OCI-LY1 (cell line): ENCODE measurements at regions not wholly inside any gene's neighbourhood (a gene's known extent, or its start where the extent isn't known, plus 50 kb on each side); places are given as distances from the start of the nearest gene placed in this dataset.

Experiments
- H2AFZ ChIP-seq: fragments of 200-600 bp; sonication (generic), shearing (Covaris generic); 2 replicates; pipeline ENCODE4 v1.6.0; 2014; ENCODE audit warnings: antibody characterized with exemption, mild to moderate bottlenecking, low read length
- H3F3A ChIP-seq: fragments of 200-600 bp; sonication (generic), shearing (Covaris generic); 2 replicates; pipeline ENCODE4 v1.6.0; 2014; ENCODE audit warnings: mild to moderate bottlenecking, antibody characterized with exemption, low read length, moderate library complexity; ENCODE audit not compliant: insufficient read depth
- H3K27ac ChIP-seq: fragments of 200-600 bp; sonication (generic); 2 replicates; pipeline ENCODE4 v1.5.1; 2014; ENCODE audit warnings: low read length, mixed run types, mild to moderate bottlenecking, low read depth; ENCODE audit not compliant: poor library complexity, severe bottlenecking
- H3K27me3 ChIP-seq: fragments of 200-600 bp; sonication (generic); 2 replicates; pipeline ENCODE4 v1.6.0; 2014; ENCODE audit warnings: antibody characterized with exemption, mild to moderate bottlenecking, low read length, moderate library complexity; ENCODE audit not compliant: insufficient read depth
- H3K36me3 ChIP-seq: fragments of 200-600 bp; sonication (generic); 2 replicates; pipeline ENCODE4 v1.6.1; 2014; ENCODE audit warnings: mild to moderate bottlenecking, antibody characterized with exemption, low read length, moderate library complexity, mixed read lengths; ENCODE audit not compliant: insufficient read depth
- H3K4me1 ChIP-seq: fragments of 200-600 bp; sonication (generic); 2 replicates; pipeline ENCODE4 v1.5.1; 2014; ENCODE audit warnings: mild to moderate bottlenecking, low read length, moderate library complexity; ENCODE audit not compliant: insufficient read depth, severe bottlenecking
- H3K4me2 ChIP-seq: fragments of 200-600 bp; sonication (generic), shearing (Covaris generic); 2 replicates; pipeline ENCODE4 v1.6.1; 2014; ENCODE audit warnings: low read length
- H3K4me3 ChIP-seq: fragments of 200-600 bp; sonication (generic); 2 replicates; pipeline ENCODE4 v1.5.1; 2014; ENCODE audit warnings: low read length, low read depth, mild to moderate bottlenecking, mixed read lengths; ENCODE audit not compliant: poor library complexity, severe bottlenecking
- H3K79me2 ChIP-seq: fragments of 200-600 bp; shearing (Covaris generic); 2 replicates; pipeline ENCODE4 v1.6.1; 2016; ENCODE audit warnings: mixed run types, low read length, mixed read lengths; ENCODE audit not compliant: insufficient read depth
- H3K9ac ChIP-seq: fragments of 200-600 bp; sonication (generic), shearing (Covaris generic); 2 replicates; pipeline ENCODE4 v1.6.1; 2014; ENCODE audit warnings: mild to moderate bottlenecking, low read length, mixed read lengths
- H3K9me2 ChIP-seq: fragments of 200-600 bp; sonication (generic), shearing (Covaris generic); 2 replicates; pipeline ENCODE4 v1.6.1; 2014; ENCODE audit warnings: low read depth, mild to moderate bottlenecking, low read length, mixed read lengths
- H3K9me3 ChIP-seq: fragments of 200-600 bp; shearing (Covaris generic); 2 replicates; pipeline ENCODE4 v1.6.1; 2014; ENCODE audit warnings: low read length, mixed read lengths
- H4K20me1 ChIP-seq: fragments of 200-600 bp; sonication (generic), shearing (Covaris generic); 2 replicates; pipeline ENCODE4 v1.6.0; 2016; ENCODE audit warnings: mild to moderate bottlenecking, low read length; ENCODE audit not compliant: insufficient read depth
- CTCF ChIP-seq: fragments of 200-600 bp; sonication (generic), shearing (Covaris generic); IDR thresholded peaks from 2 replicates; pipeline ENCODE4 v1.5.1; 2017; ENCODE audit warnings: mild to moderate bottlenecking, antibody characterized with exemption, low read length, moderate library complexity, mixed read lengths
- EZH2 ChIP-seq: fragments of 200-600 bp; sonication (generic), shearing (Covaris generic); IDR thresholded peaks from 2 replicates; pipeline ENCODE4 v1.8.0; 2017; ENCODE audit warnings: borderline replicate concordance, mixed run types, mild to moderate bottlenecking, antibody characterized with exemption, low read length, moderate library complexity, mixed read lengths

- Histone ChIP-seq H3K27ac (no peak overlapping the region), H3K27me3 (no peaks in the 10 kb centered on the region), H3K4me2 (no peak overlapping the region), H3K9me2 (no peaks in the 10 kb centered on the region), H3K36me3 (no peaks in the 10 kb centered on the region), H3K79me2 (no peaks in the 10 kb centered on the region), H3F3A (no peaks in the 10 kb centered on the region), H4K20me1 (no peaks in the 10 kb centered on the region), H3K4me3 (no peak overlapping the region), H3K9ac (no peak overlapping the region), H2AFZ (no peak overlapping the region), H3K4me1 (peaks cover 26% of the 10 kb centered on the region), H3K9me3 (no peaks in the 10 kb centered on the region)
- TF ChIP-seq EZH2 (no peak), CTCF (no peak)
These were observed 129.5 kb upstream of the PELI1 start for GRCh38 chr2:64273524-64274398.

DNA sequence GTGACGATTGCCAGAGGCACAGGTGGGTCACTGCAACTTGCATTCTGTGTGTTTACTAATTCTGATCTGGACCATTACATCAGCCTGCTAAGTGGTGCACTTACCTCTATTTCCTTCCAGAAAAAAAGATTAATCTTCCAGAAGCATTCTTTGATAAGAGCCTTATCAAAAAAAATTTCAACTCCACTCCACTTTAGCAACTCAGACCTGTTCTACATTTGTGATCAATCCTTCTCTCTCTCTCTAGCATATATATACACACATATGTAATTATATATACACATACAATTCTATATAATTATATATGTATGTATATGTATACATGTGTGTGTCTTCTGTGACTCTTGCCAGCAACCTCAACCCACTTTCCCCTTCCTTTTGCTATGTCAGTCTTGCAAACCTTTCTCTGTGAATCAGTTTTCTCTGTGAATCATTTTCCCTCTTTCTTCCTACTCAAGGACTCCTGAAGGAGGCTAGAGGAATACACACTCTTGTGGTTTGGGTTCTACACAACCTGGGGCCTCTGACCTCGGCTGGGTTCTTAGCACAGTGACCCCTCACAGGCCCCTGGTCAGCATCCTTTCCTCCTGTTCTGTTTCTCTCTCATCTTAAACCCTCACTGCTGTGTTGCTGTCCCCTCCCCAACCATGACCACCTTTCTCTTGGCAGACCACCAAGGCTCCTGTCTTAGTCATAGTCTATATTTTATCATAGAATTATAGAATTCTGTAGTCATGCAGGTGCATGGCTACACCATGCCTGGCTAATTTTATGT, 130.4 kb upstream of the PELI1 start:
- H3K9me3 ChIP-seq, result no peaks in the 10 kb centered on the region
- H3K27me3 ChIP-seq, result no peaks in the 10 kb centered on the region
- no peak overlapping the region for H2AFZ ChIP-seq
- no peaks in the 10 kb centered on the region for H3K36me3 ChIP-seq
- no peak overlapping the region for H3K9ac ChIP-seq
- TF ChIP-seq CTCF (no peak), EZH2 (no peak)
- no peak overlapping the region for H3K27ac ChIP-seq
- H3F3A ChIP-seq, result no peaks in the 10 kb centered on the region
- H3K4me1 ChIP-seq, result peaks cover 26% of the 10 kb centered on the region
- no peaks in the 10 kb centered on the region for H4K20me1 ChIP-seq
- H3K4me3 ChIP-seq, result no peak overlapping the region
- H3K9me2 ChIP-seq, result no peaks in the 10 kb centered on the region
- H3K4me2 ChIP-seq, result no peak overlapping the region
- no peaks in the 10 kb centered on the region for H3K79me2 ChIP-seq

DNA sequence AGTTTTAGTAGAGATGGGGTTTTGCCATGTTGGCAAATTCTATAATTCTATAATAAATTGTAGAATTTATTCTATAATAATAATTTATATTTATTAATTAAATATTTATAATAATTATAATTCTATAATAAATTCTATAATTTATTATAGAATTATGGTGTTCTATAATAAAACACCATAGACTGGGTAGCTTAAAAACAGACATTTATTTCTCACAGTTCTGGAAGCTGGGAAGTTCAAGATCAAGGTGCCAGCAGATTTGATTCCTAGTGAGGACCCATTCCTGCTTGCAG, 130.9 kb upstream of the PELI1 start:
- Histone ChIP-seq H3K27ac (no peak overlapping the region), H3F3A (no peaks in the 10 kb centered on the region), H3K36me3 (no peaks in the 10 kb centered on the region), H3K27me3 (no peaks in the 10 kb centered on the region), H3K4me2 (no peak overlapping the region), H4K20me1 (no peaks in the 10 kb centered on the region), H2AFZ (no peak overlapping the region), H3K9me3 (no peaks in the 10 kb centered on the region), H3K4me1 (peaks cover 26% of the 10 kb centered on the region), H3K9ac (no peak overlapping the region), H3K9me2 (no peaks in the 10 kb centered on the region), H3K79me2 (no peaks in the 10 kb centered on the region), H3K4me3 (no peak overlapping the region)
- no peak for TF ChIP-seq EZH2
- TF ChIP-seq CTCF, result no peak
